22Rv1 (cell line): ENCODE measurements at regions not wholly inside any gene's neighbourhood (a gene's known extent, or its start where the extent isn't known, plus 50 kb on each side); places are given as distances from the start of the nearest gene placed in this dataset.
"Not testable (repeated sequence)": the region's sequence is repeated elsewhere in the genome, so short reads cannot be mapped to it uniquely, and the experiment has no call there.

Experiments used
- ZFX ChIP-seq: fragments of 450-650 bp; IDR thresholded peaks from 2 replicates; pipeline ENCODE4 v1.6.1; 2017; ENCODE audit warnings: antibody characterized with exemption, borderline replicate concordance
- TF ChIP-seq, protein P1 (sequence below): fragments of 450-650 bp; IDR thresholded peaks from 2 replicates; pipeline ENCODE4 v1.5.1; 2017; ENCODE audit warnings: mild to moderate bottlenecking

- TF ChIP-seq, protein P1, sequence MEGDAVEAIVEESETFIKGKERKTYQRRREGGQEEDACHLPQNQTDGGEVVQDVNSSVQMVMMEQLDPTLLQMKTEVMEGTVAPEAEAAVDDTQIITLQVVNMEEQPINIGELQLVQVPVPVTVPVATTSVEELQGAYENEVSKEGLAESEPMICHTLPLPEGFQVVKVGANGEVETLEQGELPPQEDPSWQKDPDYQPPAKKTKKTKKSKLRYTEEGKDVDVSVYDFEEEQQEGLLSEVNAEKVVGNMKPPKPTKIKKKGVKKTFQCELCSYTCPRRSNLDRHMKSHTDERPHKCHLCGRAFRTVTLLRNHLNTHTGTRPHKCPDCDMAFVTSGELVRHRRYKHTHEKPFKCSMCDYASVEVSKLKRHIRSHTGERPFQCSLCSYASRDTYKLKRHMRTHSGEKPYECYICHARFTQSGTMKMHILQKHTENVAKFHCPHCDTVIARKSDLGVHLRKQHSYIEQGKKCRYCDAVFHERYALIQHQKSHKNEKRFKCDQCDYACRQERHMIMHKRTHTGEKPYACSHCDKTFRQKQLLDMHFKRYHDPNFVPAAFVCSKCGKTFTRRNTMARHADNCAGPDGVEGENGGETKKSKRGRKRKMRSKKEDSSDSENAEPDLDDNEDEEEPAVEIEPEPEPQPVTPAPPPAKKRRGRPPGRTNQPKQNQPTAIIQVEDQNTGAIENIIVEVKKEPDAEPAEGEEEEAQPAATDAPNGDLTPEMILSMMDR = not testable (repeated sequence)
- not testable (repeated sequence) for TF ChIP-seq ZFX
These were observed 138.5 kb downstream of the PPIAL4G start for GRCh38 chr1:148344651-148345050.
